HG03442 (cell line): ENCODE measurements at regions not wholly inside any gene's neighbourhood (a gene's known extent, or its start where the extent isn't known, plus 50 kb on each side); places are given as distances from the start of the nearest gene placed in this dataset.

ENCODE experiments used
- ATAC-seq: cut with Tn5 transposase; IDR thresholded peaks from one replicate; pipeline ENCODE4 v1.9.1; 2021; ENCODE audit warnings: mild to moderate bottlenecking, moderate library complexity; ENCODE audit not compliant: unreplicated experiment

- ATAC-seq = no peak
These were observed 892.2 kb downstream of the SI start for GRCh38 chr3:164186095-164186494.

DNA sequence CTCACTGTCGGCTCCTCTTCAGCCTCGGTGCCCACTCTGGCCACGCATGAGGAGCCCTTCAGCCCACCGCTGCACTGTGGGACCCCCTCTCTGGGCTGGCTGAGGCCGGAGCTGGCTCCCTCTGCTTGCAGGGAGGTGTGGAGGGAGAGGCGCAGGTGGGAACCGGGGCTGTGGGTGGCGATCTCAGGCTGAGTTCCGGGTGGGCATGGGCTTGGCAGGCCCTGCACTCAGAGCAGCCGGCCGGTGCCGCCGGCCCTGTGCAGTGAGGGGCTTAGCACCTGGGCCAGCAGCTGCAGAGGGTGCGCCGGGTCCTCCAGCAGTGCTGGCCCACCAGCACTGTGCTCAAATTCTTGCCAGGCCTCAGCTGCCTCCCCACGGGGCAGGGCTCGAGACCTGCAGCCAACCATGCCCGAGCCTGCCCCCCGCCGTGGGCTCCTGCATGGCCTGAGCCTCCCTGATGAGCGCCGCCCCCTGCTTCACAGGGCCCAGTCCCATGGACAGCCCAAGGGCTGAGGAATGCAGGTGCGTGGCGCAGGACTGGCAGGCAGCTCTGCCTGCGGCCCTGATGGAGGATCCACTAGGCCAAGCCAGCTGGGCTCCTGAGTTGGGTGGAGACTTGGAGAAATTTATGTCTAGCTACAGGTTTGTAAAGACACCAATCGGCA, 899.1 kb downstream of the SI start:
- no peak for ATAC-seq

GRCh38 chr3:164174059-164174458, 904.2 kb downstream of the SI start:
- no peak for ATAC-seq

DNA sequence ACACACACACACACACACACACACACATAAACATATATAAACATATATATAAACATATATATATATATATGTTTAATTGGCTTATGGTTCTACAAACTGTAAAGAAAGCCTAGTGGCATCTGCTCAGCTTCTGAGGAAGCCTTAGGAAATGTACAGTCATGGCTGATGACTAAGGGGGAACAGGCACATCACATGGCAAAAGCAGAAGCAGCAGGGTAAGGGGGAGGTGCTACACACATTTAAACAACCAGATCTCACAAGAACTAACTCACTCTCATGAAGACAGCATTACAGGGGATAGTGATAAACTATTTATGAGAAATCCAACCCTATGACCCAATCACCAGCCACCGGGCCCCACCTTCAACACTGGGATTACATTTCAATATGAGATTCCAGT, 922.9 kb downstream of the SI start:
- no peak for ATAC-seq

- ATAC-seq = no peak
These were observed 933.5 kb downstream of the SI start for GRCh38 chr3:164144824-164145223.

DNA sequence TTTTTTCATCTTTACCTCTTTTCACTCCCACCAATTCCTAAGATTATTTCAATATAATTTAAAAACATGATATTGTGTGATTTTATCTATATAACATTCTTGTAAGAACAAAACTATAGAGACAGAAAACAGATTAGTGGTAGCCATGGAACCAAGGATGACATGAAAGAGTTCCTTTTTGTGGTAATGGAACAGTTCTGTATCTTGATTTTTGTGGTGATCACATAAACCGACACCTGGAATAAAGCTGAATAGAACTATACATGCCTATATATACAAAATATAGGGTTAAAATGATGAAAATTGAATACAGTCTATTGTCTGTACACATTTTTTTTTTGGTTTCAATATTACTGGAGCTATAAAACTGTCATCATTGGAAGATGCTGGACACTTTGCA, 945.4 kb downstream of the SI start:
- ATAC-seq = no peak

- ATAC-seq = no peak
These were observed 964.6 kb downstream of the SI start for GRCh38 chr3:164113371-164114332.

DNA sequence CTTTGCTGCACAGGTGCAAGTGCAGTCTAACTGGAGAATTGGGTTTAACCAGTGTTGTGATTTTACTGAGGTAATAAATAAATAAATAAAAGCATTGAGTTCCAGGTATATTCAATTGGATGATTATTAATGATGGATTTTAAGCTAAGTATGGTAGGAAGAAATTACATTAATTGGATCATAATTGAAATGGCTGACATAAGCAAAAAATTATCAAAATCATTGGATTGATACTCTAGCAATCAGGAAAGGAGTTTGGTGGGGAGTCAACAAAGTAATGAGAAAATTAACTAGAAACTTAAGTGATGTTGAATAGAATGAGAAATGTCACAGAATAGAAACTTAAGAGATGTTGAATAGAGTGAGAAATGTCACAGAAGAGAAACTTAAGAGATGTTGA, 981.9 kb downstream of the SI start:
- no peak for ATAC-seq

DNA sequence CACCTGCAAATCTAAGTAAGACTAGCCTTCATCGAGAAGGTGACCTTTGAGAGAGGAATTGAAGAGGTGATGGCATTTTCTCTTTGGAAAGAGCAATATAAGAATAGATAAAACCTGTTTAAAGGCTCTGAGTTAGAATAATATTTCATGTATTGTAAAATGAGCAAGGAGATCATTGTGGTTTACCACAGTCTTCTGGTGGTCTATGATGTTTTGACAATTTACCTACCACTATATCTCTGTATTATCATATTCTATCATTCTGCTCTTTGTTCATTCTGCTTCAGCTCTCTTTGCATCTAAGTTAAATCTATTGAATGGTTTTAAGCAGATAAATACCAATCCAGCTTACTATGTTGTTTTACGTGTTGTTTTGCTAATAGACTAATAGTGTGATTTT, 982.3 kb downstream of the SI start:
- ATAC-seq = no peak

- ATAC-seq = no peak
These were observed 983.0 kb downstream of the SI start for GRCh38 chr3:164095279-164095678.

- no peak for ATAC-seq
These were observed 983.8 kb downstream of the SI start for GRCh38 chr3:164094546-164094945.

GRCh38 chr3:164080208-164080607, 998.1 kb downstream of the SI start:
- no peak for ATAC-seq

GRCh38 chr3:164064298-164064697, 1014.0 kb downstream of the SI start:
- ATAC-seq = no peak

DNA sequence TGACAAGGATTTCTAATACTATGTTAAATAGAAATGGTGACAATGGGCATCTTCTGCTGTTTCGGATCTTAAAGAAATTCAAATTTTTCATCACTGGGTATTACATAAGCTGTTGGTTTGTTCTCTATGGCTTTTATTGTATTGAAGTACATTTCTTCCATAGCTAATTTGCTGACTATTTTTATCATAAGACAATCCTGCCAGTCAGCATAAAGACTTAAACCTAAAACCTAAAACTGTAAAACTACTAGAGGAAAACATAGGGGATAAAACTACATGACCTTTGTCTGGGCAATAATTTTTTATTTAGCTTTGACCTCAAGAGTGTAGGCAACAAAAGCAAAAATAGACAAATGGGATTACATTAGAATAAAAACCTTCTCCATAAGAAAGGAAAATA, 1017.4 kb downstream of the SI start:
- no peak for ATAC-seq

- ATAC-seq = no peak
These were observed 1028.4 kb downstream of the SI start for GRCh38 chr3:164049847-164050246.

GRCh38 chr3:164048451-164048850, 1029.8 kb downstream of the SI start:
- ATAC-seq = no peak

GRCh38 chr3:164040991-164041390, 1037.3 kb downstream of the SI start:
- no peak for ATAC-seq

DNA sequence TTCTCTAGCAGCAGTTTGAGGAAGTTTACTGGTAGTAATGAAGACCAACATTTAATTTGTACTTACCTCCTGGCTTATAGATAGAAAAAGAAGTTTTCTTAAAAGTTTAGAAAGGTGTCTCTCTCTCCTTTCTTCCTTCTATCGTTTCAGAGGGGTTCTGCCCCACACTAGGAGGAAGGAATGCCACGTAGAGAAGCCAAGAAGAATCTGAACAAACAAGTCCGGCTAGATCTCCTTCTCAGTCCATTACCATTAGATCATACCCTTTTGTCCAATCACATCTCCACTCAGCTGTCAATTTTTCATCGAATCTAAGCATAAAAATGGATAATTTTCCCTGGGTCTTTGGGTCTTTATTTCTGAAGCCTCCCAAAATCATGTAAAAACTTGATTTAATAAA, 1048.1 kb downstream of the SI start:
- no peak for ATAC-seq

DNA sequence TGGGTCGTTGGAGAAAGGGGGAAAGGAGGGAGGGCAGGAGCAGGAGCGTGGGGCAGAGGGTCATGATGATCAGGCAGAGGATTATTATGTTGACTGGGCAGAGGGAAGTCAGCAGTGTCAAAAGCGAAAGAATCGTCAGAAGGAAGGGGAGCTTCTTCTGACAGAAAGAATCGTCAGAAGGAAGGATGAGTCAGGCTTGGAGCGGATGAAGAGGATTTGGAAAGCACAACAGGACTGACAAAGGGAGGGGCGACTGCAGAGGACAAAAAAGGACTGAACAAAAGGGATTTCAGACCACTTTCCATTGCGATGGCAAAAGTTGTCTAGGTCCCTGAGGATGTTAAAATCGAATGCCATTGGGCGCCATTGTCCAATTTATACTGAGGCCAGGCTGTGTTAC, 1053.5 kb downstream of the SI start:
- ATAC-seq = no peak

DNA sequence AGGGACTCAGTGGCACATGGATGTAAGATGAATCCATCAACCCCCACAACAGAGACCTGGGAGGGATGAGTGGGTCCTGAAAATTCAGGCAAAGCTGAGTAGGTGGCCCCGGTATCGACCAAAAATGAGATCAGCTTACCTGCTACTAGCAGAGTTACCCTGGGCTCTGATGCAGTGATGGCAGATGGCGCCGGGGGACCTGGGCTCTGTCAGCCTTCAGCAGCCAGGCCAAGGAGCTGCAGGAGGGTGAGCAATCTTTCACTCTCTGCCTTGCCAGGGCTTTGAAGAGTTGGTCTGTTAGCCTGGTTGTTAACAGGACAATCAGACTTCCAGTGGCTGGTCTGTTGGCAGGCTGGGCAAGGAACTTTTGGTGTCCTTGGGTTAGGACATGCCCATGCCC, 1054.8 kb downstream of the SI start:
- ATAC-seq = no peak

DNA sequence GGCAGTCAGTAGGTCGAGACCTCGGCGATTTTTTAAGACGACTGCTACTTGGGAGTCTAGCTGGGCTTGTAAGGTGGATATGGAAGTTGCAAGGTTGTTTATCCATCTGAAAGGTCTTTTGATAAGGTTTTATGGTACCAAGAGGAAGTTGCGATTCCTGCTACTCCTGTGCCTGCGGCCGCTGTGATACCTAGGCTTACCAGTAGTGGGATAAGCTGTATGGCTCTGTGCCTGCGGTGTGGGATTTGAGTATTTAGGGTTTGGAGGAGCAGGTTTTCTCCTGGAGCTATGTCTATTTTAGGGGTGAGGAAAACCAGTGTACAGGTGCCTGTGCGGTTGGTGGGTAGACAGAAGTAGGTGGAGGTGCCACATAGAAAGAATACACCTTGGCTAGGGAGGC, 1059.8 kb downstream of the SI start:
- ATAC-seq = no peak

GRCh38 chr3:164007765-164008164, 1070.5 kb downstream of the SI start:
- no peak for ATAC-seq
